Colonic mucosa (tissue), 4 donors: ENCODE measurements at regions not wholly inside any gene's neighbourhood (a gene's known extent, or its start where the extent isn't known, plus 50 kb on each side); places are given as distances from the start of the nearest gene placed in this dataset.
"Not testable (repeated sequence)": the region's sequence is repeated elsewhere in the genome, so short reads cannot be mapped to it uniquely, and the experiment has no call there.

ENCODE experiments used
- DNase-seq: peaks from one replicate; pipeline ENCODE4 v3.0.0-alpha.2; 2020
- H3K27ac ChIP-seq: fragments of 200-600 bp; one replicate; pipeline ENCODE4 v1.8.0; 2021
- H3K27me3 ChIP-seq: fragments of 200-600 bp; one replicate; pipeline ENCODE4 v1.8.0; 2021
- H3K36me3 ChIP-seq: fragments of 200-600 bp; one replicate; pipeline ENCODE4 v1.8.0; 2021
- H3K4me1 ChIP-seq: fragments of 200-600 bp; one replicate; pipeline ENCODE4 v1.8.0; 2021; ENCODE audit warnings: mild to moderate bottlenecking
- H3K4me3 ChIP-seq: fragments of 200-600 bp; one replicate; pipeline ENCODE4 v1.8.0; 2021
- H3K9ac ChIP-seq, 2 donors: one replicate each; pipeline ENCODE4 v1.7.0; 2013; ENCODE audit warnings: control low read depth in 2 of 2, low read depth in 2 of 2, low read length in 2 of 2
- H3K9me3 ChIP-seq: fragments of 200-600 bp; one replicate; pipeline ENCODE4 v1.8.0; 2021
- CTCF ChIP-seq: fragments of 200-600 bp; IDR thresholded peaks from one replicate; pipeline ENCODE4 v1.8.0; 2022; ENCODE audit warnings: antibody characterized with exemption, mild to moderate bottlenecking
- intact Hi-C: fragments of 100-400 bp; cut with DNase I; formaldehyde crosslinking; loops from one replicate; pipeline ENCODE4 v1.14.1; 2022
- donor health status: healthy.
- donor health status: DM: no; HTN: no; CAD: no.
- donor health status: DM: no; HTN: no; CAD: no.

- H3K4me1 ChIP-seq, result no peaks in the 10 kb centered on the region
- peak; percentile 34 for DNase-seq
- intact Hi-C loops, result no loop called here
- H3K9ac ChIP-seq, result no peak overlapping the region
- no peak for TF ChIP-seq CTCF
- H3K36me3 ChIP-seq, result no peaks in the 10 kb centered on the region
- H3K4me3 ChIP-seq, result no peak overlapping the region
- H3K9me3 ChIP-seq, result no peaks in the 10 kb centered on the region
- H3K27me3 ChIP-seq, result no peaks in the 10 kb centered on the region
- no peak overlapping the region for H3K27ac ChIP-seq
Observed at GRCh38 chr6:139732451-139732850, 358.0 kb upstream of the CITED2 start.

GRCh38 chr6:139730340-139730974 is 356.0 kb upstream of the CITED2 start:
- no peak overlapping the region for H3K9ac ChIP-seq
- intact Hi-C loops, result no loop called here
- no peaks in the 10 kb centered on the region for H3K4me1 ChIP-seq
- no peak for TF ChIP-seq CTCF
- H3K27ac ChIP-seq, result no peak overlapping the region
- no peak for DNase-seq
- no peak overlapping the region for H3K4me3 ChIP-seq
- H3K27me3 ChIP-seq, result no peaks in the 10 kb centered on the region
- H3K36me3 ChIP-seq, result no peaks in the 10 kb centered on the region
- no peaks in the 10 kb centered on the region for H3K9me3 ChIP-seq

GRCh38 chr6:139728876-139729427 is 354.5 kb upstream of the CITED2 start:
- DNase-seq, result no peak
- no peaks in the 10 kb centered on the region for H3K27me3 ChIP-seq
- no peaks in the 10 kb centered on the region for H3K36me3 ChIP-seq
- H3K4me3 ChIP-seq, result no peak overlapping the region
- no peak overlapping the region for H3K27ac ChIP-seq
- H3K9ac ChIP-seq, result no peak overlapping the region
- intact Hi-C loops, result no loop called here
- no peaks in the 10 kb centered on the region for H3K4me1 ChIP-seq
- no peak for TF ChIP-seq CTCF
- H3K9me3 ChIP-seq, result no peaks in the 10 kb centered on the region

GRCh38 chr6:139726272-139726671 is 351.8 kb upstream of the CITED2 start:
- H3K27me3 ChIP-seq, H3K36me3 ChIP-seq, intact Hi-C loops, H3K4me1 ChIP-seq, DNase-seq, H3K27ac ChIP-seq, H3K9ac ChIP-seq, H3K9me3 ChIP-seq, H3K4me3 ChIP-seq: not testable (repeated sequence)

- no peak overlapping the region for H3K9ac ChIP-seq
- intact Hi-C loops, result no loop called here
- H3K27ac ChIP-seq, result no peak overlapping the region
- no peak for TF ChIP-seq CTCF
- no peaks in the 10 kb centered on the region for H3K36me3 ChIP-seq
- H3K9me3 ChIP-seq, result no peaks in the 10 kb centered on the region
- H3K27me3 ChIP-seq, result no peaks in the 10 kb centered on the region
- no peak overlapping the region for H3K4me3 ChIP-seq
- no peak for DNase-seq
- no peaks in the 10 kb centered on the region for H3K4me1 ChIP-seq
Observed at GRCh38 chr6:139722530-139722929, 348.1 kb upstream of the CITED2 start.

- H3K4me1 ChIP-seq, result no peaks in the 10 kb centered on the region
- intact Hi-C loops, result no loop called here
- H3K9me3 ChIP-seq, result no peaks in the 10 kb centered on the region
- no peaks in the 10 kb centered on the region for H3K27me3 ChIP-seq
- no peak overlapping the region for H3K27ac ChIP-seq
- H3K9ac ChIP-seq, result no peak overlapping the region
- no peak for TF ChIP-seq CTCF
- no peak for DNase-seq
- no peaks in the 10 kb centered on the region for H3K36me3 ChIP-seq
- no peak overlapping the region for H3K4me3 ChIP-seq
Observed at GRCh38 chr6:139721954-139722353, 347.5 kb upstream of the CITED2 start.
